ENCODE measurements at regions not wholly inside any gene's neighbourhood (a gene's known extent, or its start where the extent isn't known, plus 50 kb on each side); places are given as distances from the start of the nearest gene placed in this dataset. TPM values are rescaled to one million over a fixed set of nuclear protein-coding genes. Genes with fewer than 3 reads are reported as not detected.

GRCh38 chr20:57763235-57763595 lies 53.4 kb upstream of the PMEPA1 start:
- TF ChIP-seq, protein P1, sequence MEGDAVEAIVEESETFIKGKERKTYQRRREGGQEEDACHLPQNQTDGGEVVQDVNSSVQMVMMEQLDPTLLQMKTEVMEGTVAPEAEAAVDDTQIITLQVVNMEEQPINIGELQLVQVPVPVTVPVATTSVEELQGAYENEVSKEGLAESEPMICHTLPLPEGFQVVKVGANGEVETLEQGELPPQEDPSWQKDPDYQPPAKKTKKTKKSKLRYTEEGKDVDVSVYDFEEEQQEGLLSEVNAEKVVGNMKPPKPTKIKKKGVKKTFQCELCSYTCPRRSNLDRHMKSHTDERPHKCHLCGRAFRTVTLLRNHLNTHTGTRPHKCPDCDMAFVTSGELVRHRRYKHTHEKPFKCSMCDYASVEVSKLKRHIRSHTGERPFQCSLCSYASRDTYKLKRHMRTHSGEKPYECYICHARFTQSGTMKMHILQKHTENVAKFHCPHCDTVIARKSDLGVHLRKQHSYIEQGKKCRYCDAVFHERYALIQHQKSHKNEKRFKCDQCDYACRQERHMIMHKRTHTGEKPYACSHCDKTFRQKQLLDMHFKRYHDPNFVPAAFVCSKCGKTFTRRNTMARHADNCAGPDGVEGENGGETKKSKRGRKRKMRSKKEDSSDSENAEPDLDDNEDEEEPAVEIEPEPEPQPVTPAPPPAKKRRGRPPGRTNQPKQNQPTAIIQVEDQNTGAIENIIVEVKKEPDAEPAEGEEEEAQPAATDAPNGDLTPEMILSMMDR (IDR thresholded peaks at IDR 0.05; ENCODE audit: insufficient read depth, low read depth, low read length) = no peak
- no peak overlapping the region for H3K4me3 ChIP-seq (ENCODE audit: low read depth, low read length)
- no peak for DNase-seq (ENCODE audit: low read depth)

DNA sequence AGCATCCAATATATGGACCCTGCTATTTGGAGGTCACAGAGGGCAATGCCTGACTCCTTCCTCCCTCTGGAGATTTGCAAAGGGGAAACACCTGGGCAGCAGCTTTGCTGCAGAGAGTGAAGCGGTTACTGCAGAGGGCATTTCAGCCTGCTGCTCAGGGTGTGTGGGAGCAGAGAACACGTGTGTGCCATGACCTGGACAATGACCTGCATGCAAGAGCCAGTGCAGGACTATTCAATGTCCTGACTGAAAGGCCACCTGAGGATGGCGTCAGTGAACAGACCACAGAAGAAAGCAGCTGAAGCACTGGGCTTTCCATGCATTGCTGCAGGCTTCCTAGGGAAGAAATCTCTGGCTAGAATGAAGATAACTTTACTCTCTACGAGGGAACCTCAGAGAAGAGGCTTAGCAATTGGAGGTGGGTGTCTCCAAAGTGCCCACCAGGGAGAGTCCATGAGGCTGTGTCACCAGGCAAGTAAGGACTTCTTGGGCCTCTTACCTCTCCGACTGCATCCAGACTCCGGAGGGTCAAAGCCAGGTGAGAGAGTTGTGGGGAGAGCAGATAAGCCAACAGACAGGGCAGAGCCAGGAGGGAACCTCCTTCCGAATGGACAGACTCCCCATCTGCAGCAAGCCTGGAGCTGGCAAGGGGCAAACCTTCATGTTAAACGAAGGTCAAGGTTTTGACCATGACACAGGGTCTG lies 52.9 kb upstream of the PMEPA1 start:
- DNase-seq (ENCODE audit: low read depth) = no peak
- H3K4me3 ChIP-seq (ENCODE audit: low read depth, low read length) = no peak overlapping the region
- TF ChIP-seq, protein P1 (IDR thresholded peaks at IDR 0.05; ENCODE audit: insufficient read depth, low read depth, low read length) = no peak

GRCh38 chr20:57761413-57761734 lies 51.6 kb upstream of the PMEPA1 start:
- DNase-seq (ENCODE audit: low read depth) = no peak
- TF ChIP-seq, protein P1 (IDR thresholded peaks at IDR 0.05; ENCODE audit: insufficient read depth, low read depth, low read length) = no peak
- H3K4me3 ChIP-seq (ENCODE audit: low read depth, low read length) = no peak overlapping the region

- no peak overlapping the region for H3K4me3 ChIP-seq (ENCODE audit: low read depth, low read length)
- TF ChIP-seq, protein P1 (IDR thresholded peaks at IDR 0.05; ENCODE audit: insufficient read depth, low read depth, low read length) = no peak
- DNase-seq (ENCODE audit: low read depth) = no peak
Observed at GRCh38 chr20:57760698-57761412, 51.0 kb upstream of the PMEPA1 start.

DNA sequence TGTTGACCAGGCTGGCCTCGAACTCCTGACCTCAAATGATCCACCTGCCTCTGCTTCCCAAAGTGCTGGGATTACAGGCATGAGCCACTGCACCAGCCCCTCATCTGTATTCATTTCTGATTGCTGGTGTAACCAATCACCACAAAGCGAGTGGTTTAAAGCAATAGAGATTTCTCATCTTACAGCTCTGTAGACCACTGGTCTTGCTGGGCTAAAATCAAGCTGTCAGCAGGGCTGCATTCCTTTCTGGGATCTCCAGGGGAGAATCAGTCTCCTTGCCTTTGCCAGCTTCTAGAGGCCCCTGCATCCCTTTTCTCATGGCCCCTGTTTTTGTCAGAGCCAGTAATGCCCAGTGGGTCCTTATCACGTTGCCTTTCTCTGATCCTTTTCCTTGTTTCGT lies 49.9 kb upstream of the PMEPA1 start:
- no peak for DNase-seq (ENCODE audit: low read depth)
- TF ChIP-seq, protein P1 (IDR thresholded peaks at IDR 0.05; ENCODE audit: insufficient read depth, low read depth, low read length) = no peak
- H3K4me3 ChIP-seq (ENCODE audit: low read depth, low read length) = no peak overlapping the region

Small RNAs in the stretch of these regions (small RNA-seq; reads per million reads assigned to genes)
- not detected for gene MIR4532
